ENCODE measurements at regions not wholly inside any gene's neighbourhood (a gene's known extent, or its start where the extent isn't known, plus 50 kb on each side); places are given as distances from the start of the nearest gene placed in this dataset.
A peak's percentile ranks its signal among the peaks of the same experiment; 100 is the strongest.

DNA sequence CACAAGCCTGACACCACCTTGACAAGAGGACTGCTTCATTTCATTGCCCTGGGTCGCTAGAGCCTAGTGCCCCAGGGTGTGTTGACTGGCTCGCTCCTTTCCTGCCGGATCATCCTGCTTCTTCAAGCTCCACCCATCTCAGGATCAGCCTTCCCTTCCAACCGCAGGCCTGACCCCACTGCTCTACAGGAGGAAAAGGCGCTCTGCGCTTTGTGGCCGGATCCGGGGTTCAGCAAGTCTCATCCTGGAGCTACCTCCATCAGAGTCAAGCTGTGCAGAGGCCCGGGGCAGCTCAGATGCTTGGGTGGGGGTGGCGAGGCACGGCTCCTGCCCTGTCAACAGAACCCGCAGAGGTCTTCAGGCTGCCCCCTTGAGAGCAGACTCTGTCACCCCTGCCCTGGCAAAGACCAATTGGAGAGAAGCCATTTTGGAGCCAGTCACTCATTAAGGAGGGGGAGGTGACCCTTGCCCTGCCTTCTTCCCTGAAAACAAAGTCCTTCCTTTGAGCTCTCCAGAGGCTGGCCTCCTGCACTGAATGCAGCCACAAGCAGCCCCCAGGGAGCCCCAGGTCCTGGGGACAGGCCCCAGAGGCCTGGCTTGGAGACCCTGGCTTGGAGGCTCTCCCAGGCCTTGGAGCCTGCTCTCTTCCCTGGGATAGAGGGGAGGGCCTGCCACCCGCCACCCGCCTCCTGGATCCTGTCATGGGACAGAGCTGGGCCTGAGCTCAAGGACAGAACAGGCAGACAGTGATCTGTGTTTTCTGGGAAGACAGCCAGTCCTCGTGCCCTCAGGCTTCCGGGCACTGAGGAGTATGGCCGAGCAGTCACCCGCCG is 80.3 kb downstream of the CPN2 start:
- 34 to 70% methylated on average over 13 to 19 of the region's 19 CpGs for WGBS, 2 donors
- no peaks in the 10 kb centered on the region for H3K36me3 ChIP-seq (replicated peaks in 1 of 2; ENCODE audit: insufficient read depth in 1 of 2, low read depth in 2 of 2)
- no peaks in the 10 kb centered on the region for H3K9me3 ChIP-seq
- intact Hi-C loops (cut with DNase I) = no loop called here
- DNase-seq (peak; percentile 89 to 96 (median 94)), ATAC-seq (peak; percentile 92)
- peaks cover 36% of the 10 kb centered on the region for H3K4me1 ChIP-seq
- peak in 1 of 3 donors; percentile 40 for TF ChIP-seq POLR2A (IDR thresholded peaks at IDR 0.05)
- TF ChIP-seq, protein P1, sequence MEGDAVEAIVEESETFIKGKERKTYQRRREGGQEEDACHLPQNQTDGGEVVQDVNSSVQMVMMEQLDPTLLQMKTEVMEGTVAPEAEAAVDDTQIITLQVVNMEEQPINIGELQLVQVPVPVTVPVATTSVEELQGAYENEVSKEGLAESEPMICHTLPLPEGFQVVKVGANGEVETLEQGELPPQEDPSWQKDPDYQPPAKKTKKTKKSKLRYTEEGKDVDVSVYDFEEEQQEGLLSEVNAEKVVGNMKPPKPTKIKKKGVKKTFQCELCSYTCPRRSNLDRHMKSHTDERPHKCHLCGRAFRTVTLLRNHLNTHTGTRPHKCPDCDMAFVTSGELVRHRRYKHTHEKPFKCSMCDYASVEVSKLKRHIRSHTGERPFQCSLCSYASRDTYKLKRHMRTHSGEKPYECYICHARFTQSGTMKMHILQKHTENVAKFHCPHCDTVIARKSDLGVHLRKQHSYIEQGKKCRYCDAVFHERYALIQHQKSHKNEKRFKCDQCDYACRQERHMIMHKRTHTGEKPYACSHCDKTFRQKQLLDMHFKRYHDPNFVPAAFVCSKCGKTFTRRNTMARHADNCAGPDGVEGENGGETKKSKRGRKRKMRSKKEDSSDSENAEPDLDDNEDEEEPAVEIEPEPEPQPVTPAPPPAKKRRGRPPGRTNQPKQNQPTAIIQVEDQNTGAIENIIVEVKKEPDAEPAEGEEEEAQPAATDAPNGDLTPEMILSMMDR (IDR thresholded peaks at IDR 0.05) = no peak
- H3K27me3 ChIP-seq = no peaks in the 10 kb centered on the region
- H3K4me3 ChIP-seq = no peak overlapping the region
- peak overlapping the region; percentile 85 to 91 (median 89) for H3K27ac ChIP-seq

DNA sequence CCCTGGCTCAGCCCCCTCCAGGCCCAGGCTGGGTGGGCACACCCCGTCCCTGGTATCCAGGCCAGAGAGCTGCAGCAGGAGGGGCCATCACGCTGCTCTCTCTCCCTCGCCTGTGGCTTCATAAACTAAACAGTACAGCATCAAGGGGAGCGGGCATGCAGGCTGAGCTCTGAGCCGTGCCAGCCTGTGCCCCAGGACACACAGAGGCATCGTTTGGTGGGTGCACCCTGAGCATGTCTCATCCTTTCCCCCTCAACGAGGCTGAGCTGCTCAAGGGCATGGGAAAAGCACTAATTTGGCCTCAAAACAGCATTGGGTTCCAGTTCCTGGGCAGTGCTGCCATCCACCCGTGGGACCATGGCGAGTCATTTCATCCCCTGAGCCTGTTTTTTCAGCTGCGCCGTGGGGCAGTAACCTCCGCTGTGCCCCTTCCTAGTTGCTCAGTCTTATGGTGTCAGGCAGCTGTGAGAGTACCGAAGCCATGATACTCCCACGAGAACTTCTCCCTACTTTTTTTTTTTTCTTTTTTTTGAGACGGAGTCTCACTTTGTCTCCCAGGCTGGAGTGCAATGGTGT is 79.6 kb downstream of the CPN2 start:
- intact Hi-C loops (cut with DNase I) = no loop called here
- Histone ChIP-seq H3K4me1 (peaks cover 39% of the 10 kb centered on the region), H3K27me3 (no peaks in the 10 kb centered on the region), H3K36me3 (replicated peaks in 1 of 2; ENCODE audit: insufficient read depth in 1 of 2, low read depth in 2 of 2) (no peaks in the 10 kb centered on the region), H3K27ac (peak overlapping the region; percentile 85 to 91 (median 89)), H3K9me3 (no peaks in the 10 kb centered on the region), H3K4me3 (no peak overlapping the region)
- TF ChIP-seq, protein P1 (IDR thresholded peaks at IDR 0.05) = no peak
- TF ChIP-seq POLR2A (IDR thresholded peaks at IDR 0.05) = peak in 1 of 3 donors; percentile 28
- 66 to 81% methylated on average over 9 to 15 of the region's 15 CpGs for WGBS, 2 donors
- DNase-seq = no peak
- ATAC-seq = no peak

DNA sequence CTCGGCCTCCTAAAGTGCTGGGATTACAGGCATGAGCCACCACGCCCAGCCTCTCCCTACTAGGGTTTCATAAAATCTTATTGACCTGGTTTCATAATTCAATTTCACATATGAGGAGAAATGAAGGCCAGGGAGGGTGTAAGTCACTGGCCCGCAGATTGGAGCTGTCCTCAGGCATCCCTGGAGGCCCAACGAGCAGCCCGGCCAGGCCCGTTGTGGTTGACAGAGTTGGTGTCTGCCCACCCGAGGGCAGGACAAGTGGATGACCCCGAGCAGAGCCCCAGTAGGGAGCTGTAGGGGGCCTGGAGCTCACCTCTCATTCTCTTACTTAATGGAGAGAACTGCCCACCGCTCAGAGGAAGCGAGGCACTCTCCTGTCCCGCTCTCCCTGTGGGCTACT is 78.9 kb downstream of the CPN2 start:
- 94 to 95% methylated on average over 10 to 11 of the region's 11 CpGs for WGBS, 2 donors
- peak overlapping the region in 2 of 4 donors; percentile 85 to 89 for H3K27ac ChIP-seq
- no peaks in the 10 kb centered on the region for H3K36me3 ChIP-seq (replicated peaks in 1 of 2; ENCODE audit: insufficient read depth in 1 of 2, low read depth in 2 of 2)
- TF ChIP-seq, protein P1 (IDR thresholded peaks at IDR 0.05) = no peak
- no peak for TF ChIP-seq POLR2A (IDR thresholded peaks at IDR 0.05)
- H3K4me3 ChIP-seq = no peak overlapping the region
- H3K4me1 ChIP-seq = peaks cover 46% of the 10 kb centered on the region
- H3K9me3 ChIP-seq = no peaks in the 10 kb centered on the region
- DNase-seq (peak in 1 of 4 donors; percentile 10), ATAC-seq (no peak)
- H3K27me3 ChIP-seq = no peaks in the 10 kb centered on the region
- intact Hi-C loops (cut with DNase I) = no loop called here

DNA sequence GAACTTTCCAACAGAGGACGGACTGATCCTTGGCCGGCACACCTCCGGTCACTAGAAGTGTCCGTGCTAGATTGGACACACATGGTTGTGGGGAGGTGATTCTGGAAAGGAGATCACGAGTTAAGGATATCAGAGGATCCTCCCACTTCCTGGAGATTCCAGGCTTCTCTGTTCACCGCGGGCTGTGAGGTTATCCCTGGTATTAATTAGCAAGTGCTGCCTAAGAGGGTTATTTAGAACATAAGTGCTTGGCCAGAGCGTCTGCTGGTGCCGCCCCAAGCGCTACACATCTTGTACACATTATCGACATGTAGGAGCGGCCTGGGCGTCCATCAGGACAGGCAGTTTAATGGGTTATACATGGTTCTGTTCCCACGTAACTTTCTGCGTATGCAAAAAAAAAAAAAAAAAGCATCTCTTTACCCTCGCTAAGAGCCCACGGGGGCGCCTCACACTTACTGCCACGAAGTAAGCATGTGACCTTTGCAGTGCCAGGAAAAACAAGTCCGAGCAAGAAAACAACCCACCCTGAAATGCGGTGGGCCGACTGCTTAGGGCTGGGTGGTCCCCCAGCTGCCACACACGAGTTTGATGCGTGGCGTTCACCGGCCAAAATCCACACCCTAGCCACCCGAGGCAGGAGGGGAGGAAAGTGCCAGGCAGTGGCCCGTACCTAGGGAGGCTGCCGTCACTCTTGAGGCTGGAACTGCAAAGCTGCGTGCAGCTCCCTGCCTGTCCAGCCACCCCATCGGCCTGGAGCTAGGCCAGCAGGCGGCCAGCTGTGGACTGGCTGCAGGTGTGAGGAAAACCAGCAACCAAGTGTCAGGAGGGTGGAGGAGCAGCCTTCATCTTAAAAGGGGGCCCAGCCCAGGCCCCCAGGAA is 78.0 kb downstream of the CPN2 start:
- 87% methylated on average over 24 to 32 of the region's 32 CpGs for WGBS, 2 donors
- ATAC-seq = no peak
- Histone ChIP-seq H3K27ac (no peak overlapping the region), H3K9me3 (no peaks in the 10 kb centered on the region), H3K4me1 (peaks cover 55% of the 10 kb centered on the region), H3K4me3 (no peak overlapping the region), H3K27me3 (no peaks in the 10 kb centered on the region), H3K36me3 (replicated peaks in 1 of 2; ENCODE audit: insufficient read depth in 1 of 2, low read depth in 2 of 2) (no peaks in the 10 kb centered on the region)
- intact Hi-C loops (cut with DNase I) = no loop called here
- TF ChIP-seq, protein P1 (IDR thresholded peaks at IDR 0.05) = no peak
- no peak for TF ChIP-seq POLR2A (IDR thresholded peaks at IDR 0.05)
- peak in 1 of 4 donors; percentile 11 for DNase-seq

All from body of pancreas (tissue), 4 donors.